ENCODE measurements at regions not wholly inside any gene's neighbourhood (a gene's known extent, or its start where the extent isn't known, plus 50 kb on each side); places are given as distances from the start of the nearest gene placed in this dataset.

- TF ChIP-seq CTCF (conservative IDR thresholded peaks at IDR 0.05; ENCODE audit: low read depth, low read length): no peak
- no peak for TF ChIP-seq FOS (IDR thresholded peaks at IDR 0.05; ENCODE audit: low read depth, low read length)
- TF ChIP-seq POLR2A (IDR thresholded peaks at IDR 0.05; ENCODE audit: low read depth, low read length): no peak
- no peak for TF ChIP-seq MAZ (IDR thresholded peaks at IDR 0.05; ENCODE audit: borderline replicate concordance, low read depth, low read length)
- TF ChIP-seq RAD21 (IDR thresholded peaks at IDR 0.05; ENCODE audit: low read length): no peak
- TF ChIP-seq SMC3 (IDR thresholded peaks at IDR 0.05; ENCODE audit: low read depth, low read length): no peak
- no peak for TF ChIP-seq NFE2L2 (IDR thresholded peaks at IDR 0.05; ENCODE audit: low read depth, low read length)
These were observed 185.0 kb downstream of the RFC3 start for GRCh38 chr13:34002924-34003323.

Measured in IMR-90 (cell line).